ENCODE measurements at regions not wholly inside any gene's neighbourhood (a gene's known extent, or its start where the extent isn't known, plus 50 kb on each side); places are given as distances from the start of the nearest gene placed in this dataset.

- TF ChIP-seq CTCF (IDR thresholded peaks at IDR 0.05) = no peak
- TF ChIP-seq POLR2A (IDR thresholded peaks at IDR 0.05) = no peak
- no peak for TF ChIP-seq EP300 (IDR thresholded peaks at IDR 0.05)
Measured at GRCh38 chr16:13435873-13436474, 484.0 kb upstream of the ERCC4 start.

Data from stomach (tissue), 4 donors.